Gastrocnemius medialis (tissue), 4 donors: ENCODE measurements at regions not wholly inside any gene's neighbourhood (a gene's known extent, or its start where the extent isn't known, plus 50 kb on each side); places are given as distances from the start of the nearest gene placed in this dataset.

Source experiments
- ATAC-seq, 2 donors: fragments of 150-250 bp; one replicate each; pipeline ENCODE4 v1.9.1; 2016
- DNase-seq, 2 donors: peaks; one replicate each; pipeline ENCODE4 v3.0.0-alpha.2; 2019
- H3K27ac ChIP-seq, 4 donors: fragments of 200-600 bp; sonication (generic); 1 replicate in 1 of 4; 2 replicates in 3 of 4; pipeline ENCODE4 v1.5.1; 2016 to 2018; ENCODE audit warnings: mild to moderate bottlenecking in 2 of 4, moderate library complexity in 1 of 4
- H3K27me3 ChIP-seq, 3 donors: fragments of 200-600 bp; sonication (generic) in 2 of 3; 1 replicate in 1 of 3; 2 replicates in 2 of 3; pipeline versions ENCODE4 v1.5.1 to v1.6.0; 2016 to 2019; ENCODE audit warnings: mild to moderate bottlenecking in 1 of 3, moderate library complexity in 1 of 3
- H3K36me3 ChIP-seq, 2 donors: fragments of 200-600 bp; sonication (generic) in 1 of 2; one replicate each; pipeline ENCODE4 v1.5.1; 2017 to 2018
- H3K4me1 ChIP-seq, 2 donors: fragments of 200-600 bp; sonication (generic) in 1 of 2; one replicate each; pipeline ENCODE4 v1.5.1; 2016 to 2017; ENCODE audit warnings: mild to moderate bottlenecking in 2 of 2
- H3K4me3 ChIP-seq, 4 donors: fragments of 200-600 bp; sonication (generic) in 3 of 4; 1 replicate in 1 of 4; 2 replicates in 3 of 4; pipeline ENCODE4 v1.5.1; 2016 to 2019; ENCODE audit warnings: mild to moderate bottlenecking in 2 of 4
- H3K9me3 ChIP-seq, 3 donors: fragments of 200-600 bp; sonication (generic) in 2 of 3; 1 replicate in 1 of 3; 2 replicates in 2 of 3; pipeline ENCODE4 v1.5.1; 2016 to 2019
- CTCF ChIP-seq, 5 experiments: fragments of 450-650 bp in 3 of 5; fragments of 200-600 bp in 2 of 5; sonication (generic) in 2 of 5; IDR thresholded peaks in 4 of 5; conservative IDR thresholded peaks in 1 of 5; 1 replicate in 4 of 5; 2 replicates in 1 of 5; pipeline ENCODE4 v1.5.1; 2016 to 2019; ENCODE audit warnings: antibody characterized with exemption in 5 of 5, mild to moderate bottlenecking in 3 of 5, moderate library complexity in 3 of 5
- POLR2A ChIP-seq, 2 donors: fragments of 450-650 bp; IDR thresholded peaks; one replicate each; pipeline ENCODE4 v1.6.1; 2017; ENCODE audit warnings: antibody characterized with exemption in 2 of 2, mild to moderate bottlenecking in 2 of 2, moderate library complexity in 2 of 2
- in situ Hi-C, 4 donors: fragments of 200-750 bp; cut with MboI; loops; one replicate each; pipeline versions ENCODE4 v1.15.0 to v1.8.0; 2017; ENCODE audit warnings: low sequenced_read_pairs in 4 of 4
- intact Hi-C: fragments of 100-400 bp; cut with DNase I; formaldehyde crosslinking; loops from one replicate; pipeline ENCODE4 v1.15.1; 2023; ENCODE audit warnings: low total_unique reads

GRCh38 chr4:123581802-123582201 lies 185.2 kb downstream of the SPRY1 start:
- Histone ChIP-seq H3K27ac (no peak overlapping the region), H3K4me1 (no peaks in the 10 kb centered on the region), H3K4me3 (no peak overlapping the region), H3K27me3 (no peaks in the 10 kb centered on the region), H3K9me3 (no peaks in the 10 kb centered on the region), H3K36me3 (no peaks in the 10 kb centered on the region)
- in situ Hi-C loops = no loop called here
- DNase-seq = no peak
- intact Hi-C loops = no loop called here
- ATAC-seq = no peak
- TF ChIP-seq CTCF (IDR thresholded peaks at IDR 0.05 in 4 of 5, conservative IDR thresholded peaks at IDR 0.05 in 1 of 5) (no peak), POLR2A (IDR thresholded peaks at IDR 0.05) (no peak)

GRCh38 chr4:123583043-123583442 lies 186.4 kb downstream of the SPRY1 start:
- intact Hi-C loops = no loop called here
- H3K4me1 ChIP-seq = peaks cover 4 to 8% of the 10 kb centered on the region in 2 donors
- in situ Hi-C loops = no loop called here
- DNase-seq = no peak
- H3K36me3 ChIP-seq = no peaks in the 10 kb centered on the region
- H3K4me3 ChIP-seq = no peak overlapping the region
- no peak overlapping the region for H3K27ac ChIP-seq
- TF ChIP-seq CTCF (IDR thresholded peaks at IDR 0.05 in 4 of 5, conservative IDR thresholded peaks at IDR 0.05 in 1 of 5) (no peak), POLR2A (IDR thresholded peaks at IDR 0.05) (no peak)
- ATAC-seq = no peak
- H3K9me3 ChIP-seq = no peaks in the 10 kb centered on the region
- H3K27me3 ChIP-seq = no peaks in the 10 kb centered on the region

GRCh38 chr4:123585111-123585510 lies 188.5 kb downstream of the SPRY1 start:
- Histone ChIP-seq H3K4me1 (peaks cover 14 to 21% of the 10 kb centered on the region in 2 donors), H3K9me3 (no peaks in the 10 kb centered on the region), H3K4me3 (no peak overlapping the region), H3K27ac (no peak overlapping the region), H3K36me3 (no peaks in the 10 kb centered on the region), H3K27me3 (no peaks in the 10 kb centered on the region)
- ATAC-seq = no peak
- DNase-seq = no peak
- intact Hi-C loops (loop anchor here (5.0 kb wide), 2 partner anchors 78 to 247 kb away; no protein-coding TSS in a partner anchor), in situ Hi-C loops (no loop called here)
- TF ChIP-seq POLR2A (IDR thresholded peaks at IDR 0.05) = no peak
- TF ChIP-seq CTCF (IDR thresholded peaks at IDR 0.05 in 4 of 5, conservative IDR thresholded peaks at IDR 0.05 in 1 of 5) = no peak

GRCh38 chr4:123587983-123588494 lies 191.4 kb downstream of the SPRY1 start:
- ATAC-seq = peak; percentile 97
- intact Hi-C loops (loop anchor here (1.0 to 5.0 kb wide), 5 partner anchors 11 to 244 kb away; partner anchors contain the start of gene SPRY1), in situ Hi-C loops (no loop called here)
- Histone ChIP-seq H3K4me3 (peak overlapping the region in 3 of 4 donors; percentile 3 to 10 (median 8)), H3K36me3 (no peaks in the 10 kb centered on the region), H3K27ac (peak overlapping the region; percentile 84 to 91 (median 87)), H3K4me1 (peaks cover 14 to 21% of the 10 kb centered on the region in 2 donors), H3K9me3 (no peaks in the 10 kb centered on the region), H3K27me3 (no peaks in the 10 kb centered on the region)
- peak; percentile 77 to 81 for DNase-seq
- peak in 1 of 2 donors; percentile 36 for TF ChIP-seq POLR2A (IDR thresholded peaks at IDR 0.05)
- TF ChIP-seq CTCF (IDR thresholded peaks at IDR 0.05 in 4 of 5, conservative IDR thresholded peaks at IDR 0.05 in 1 of 5) = no peak
